GM18951 (cell line): ENCODE measurements at regions not wholly inside any gene's neighbourhood (a gene's known extent, or its start where the extent isn't known, plus 50 kb on each side); places are given as distances from the start of the nearest gene placed in this dataset.

Experiments
- POLR2A ChIP-seq: IDR thresholded peaks from 4 replicates; pipeline ENCODE4 v1.6.1; 2011; ENCODE audit warnings: mild to moderate bottlenecking; ENCODE audit not compliant: insufficient read length, insufficient read depth; ENCODE audit errors: extremely low read depth
- in situ Hi-C: fragments of 300-500 bp; cut with MboI; formaldehyde crosslinking; loops from one replicate; pipeline ENCODE4 v1.12.0; 2022; ENCODE audit warnings: low sequenced_read_pairs, mixed read lengths, inconsistent platforms; ENCODE audit not compliant: unreplicated experiment

GRCh38 chr18:53710080-53710479, 514.4 kb downstream of the MBD2 start:
- in situ Hi-C loops, result no loop called here
- TF ChIP-seq POLR2A, result no peak

GRCh38 chr18:53702480-53702879, 522.0 kb downstream of the MBD2 start:
- no peak for TF ChIP-seq POLR2A
- in situ Hi-C loops, result no loop called here

DNA sequence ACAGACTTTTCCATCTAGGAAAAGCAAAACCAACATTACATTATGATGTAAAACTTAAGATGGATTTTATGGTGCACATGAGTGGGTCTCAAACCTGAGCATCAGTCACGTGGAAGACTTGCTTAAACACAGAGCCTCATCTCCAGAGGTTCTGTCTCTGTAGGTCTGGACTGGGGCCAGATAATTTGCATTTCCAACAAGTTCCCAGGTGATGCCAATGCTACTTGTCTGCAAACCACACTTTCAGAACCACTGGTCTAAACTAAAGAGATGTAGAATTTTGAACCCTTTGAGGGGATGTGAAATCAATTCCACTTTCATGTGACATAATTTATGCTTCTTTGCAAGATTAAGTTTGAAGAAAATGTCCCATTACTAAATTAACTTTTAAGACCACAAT, 522.8 kb downstream of the MBD2 start:
- no peak for TF ChIP-seq POLR2A
- in situ Hi-C loops, result no loop called here

DNA sequence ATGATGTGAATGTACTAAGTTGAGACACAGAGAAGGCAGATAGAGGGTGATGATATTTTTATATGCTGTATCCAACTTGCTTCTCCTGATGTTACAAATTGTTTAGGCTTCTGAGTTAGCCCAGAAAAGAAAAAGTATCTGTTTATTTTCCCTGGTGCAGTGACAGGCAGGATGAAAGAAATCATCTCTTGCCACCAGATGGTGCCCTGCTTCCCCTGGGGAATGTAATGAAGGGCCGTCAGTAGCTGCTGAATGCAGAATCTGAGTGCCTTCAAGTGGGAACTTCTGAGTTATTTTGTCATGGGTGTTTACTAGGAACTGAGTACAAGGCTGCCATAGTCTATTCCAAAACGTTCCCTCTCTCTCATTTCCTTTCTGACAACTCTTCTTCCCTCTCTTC, 525.6 kb downstream of the MBD2 start:
- in situ Hi-C loops, result loop anchor here (25.0 kb wide), 1 partner anchor 413 kb away; no protein-coding TSS in a partner anchor
- no peak for TF ChIP-seq POLR2A

- TF ChIP-seq POLR2A, result no peak
- in situ Hi-C loops, result loop anchor here (25.0 kb wide), 1 partner anchor 422 kb away; no protein-coding TSS in a partner anchor
These were observed 534.6 kb downstream of the MBD2 start for GRCh38 chr18:53689886-53690285.

GRCh38 chr18:53686965-53687364, 537.5 kb downstream of the MBD2 start:
- in situ Hi-C loops, result loop anchor here (25.0 kb wide), 1 partner anchor 425 kb away; no protein-coding TSS in a partner anchor
- TF ChIP-seq POLR2A, result no peak

DNA sequence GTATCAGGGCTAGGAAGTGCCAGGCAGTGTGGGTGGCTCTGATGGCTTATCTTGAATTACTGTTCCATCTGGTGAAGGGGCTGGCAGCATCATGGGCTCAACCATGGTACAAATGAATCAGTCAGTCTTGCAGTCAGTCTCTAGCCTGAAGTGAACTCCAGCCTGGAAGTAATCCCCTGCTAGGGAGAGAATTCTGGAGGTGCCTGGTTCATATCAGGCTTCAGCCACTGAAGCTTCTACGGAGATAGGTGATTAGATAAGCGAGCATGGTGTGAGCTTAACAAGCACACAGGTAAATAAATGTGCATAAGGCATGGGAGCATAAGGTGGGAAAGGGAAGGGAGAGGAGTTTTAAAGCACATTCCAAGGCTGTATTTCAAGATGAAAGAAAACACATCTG, 541.7 kb downstream of the MBD2 start:
- TF ChIP-seq POLR2A, result no peak
- in situ Hi-C loops, result loop anchor here (25.0 kb wide), 1 partner anchor 430 kb away; no protein-coding TSS in a partner anchor

DNA sequence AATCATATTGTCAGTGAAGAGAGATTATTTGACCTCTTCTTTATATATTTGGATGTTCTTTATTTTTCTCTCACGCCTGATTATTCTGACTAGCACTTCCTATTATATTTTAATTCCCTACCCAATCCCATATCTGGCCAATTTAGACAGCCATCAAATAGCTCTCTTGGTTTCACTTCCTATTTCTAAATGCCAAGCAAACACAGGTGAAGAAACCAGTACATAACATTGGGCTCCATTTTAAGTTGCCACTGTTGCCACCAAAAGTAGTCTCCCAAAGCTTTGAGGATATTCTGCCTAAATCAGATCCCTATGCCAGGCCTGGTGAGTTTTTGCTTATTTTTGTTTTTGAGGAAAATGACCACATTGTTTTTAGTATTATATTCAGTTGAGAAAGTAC, 547.0 kb downstream of the MBD2 start:
- TF ChIP-seq POLR2A, result no peak
- in situ Hi-C loops, result loop anchor here (25.0 kb wide), 1 partner anchor 435 kb away; no protein-coding TSS in a partner anchor

GRCh38 chr18:53665701-53666100, 558.8 kb downstream of the MBD2 start:
- TF ChIP-seq POLR2A, result no peak
- in situ Hi-C loops, result no loop called here

- no peak for TF ChIP-seq POLR2A
- in situ Hi-C loops, result no loop called here
These were observed 559.9 kb downstream of the MBD2 start for GRCh38 chr18:53664575-53664974.

GRCh38 chr18:53660306-53660705, 564.2 kb downstream of the MBD2 start:
- in situ Hi-C loops, result no loop called here
- TF ChIP-seq POLR2A, result no peak

- TF ChIP-seq POLR2A, result no peak
- in situ Hi-C loops, result no loop called here
These were observed 567.2 kb downstream of the MBD2 start for GRCh38 chr18:53657257-53657656.

- TF ChIP-seq POLR2A, result no peak
- in situ Hi-C loops, result no loop called here
These were observed 574.8 kb downstream of the MBD2 start for GRCh38 chr18:53649621-53650020.

- in situ Hi-C loops, result no loop called here
These were observed 579.5 kb downstream of the MBD2 start for GRCh38 chr18:53644799-53645471.

GRCh38 chr18:53639687-53640086, 584.8 kb downstream of the MBD2 start:
- in situ Hi-C loops, result no loop called here
- TF ChIP-seq POLR2A, result no peak

More at GRCh38 chr18:53644799-53645471, 579.5 kb downstream of the MBD2 start:
- TF ChIP-seq POLR2A, result no peak

DNA sequence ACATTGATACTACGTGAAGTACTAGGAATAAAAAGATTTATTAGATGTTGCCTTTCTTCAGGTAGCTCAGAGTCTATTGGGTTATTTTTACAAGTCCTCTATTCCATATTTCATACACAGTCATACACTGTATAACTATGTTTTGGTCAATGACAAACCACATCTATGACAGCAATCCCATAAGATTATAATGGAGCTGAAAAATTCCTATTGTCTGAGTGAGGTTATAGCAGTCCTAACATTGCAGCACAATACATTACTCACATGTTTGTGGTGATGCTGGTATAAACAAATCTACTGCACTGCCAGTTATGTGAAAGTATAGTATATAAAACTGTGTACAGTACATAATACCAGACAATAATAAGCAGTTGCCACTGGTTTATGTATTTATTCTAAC, 595.1 kb downstream of the MBD2 start:
- no peak for TF ChIP-seq POLR2A
- in situ Hi-C loops, result no loop called here
